IPS-18a (cell line): ENCODE measurements at regions not wholly inside any gene's neighbourhood (a gene's known extent, or its start where the extent isn't known, plus 50 kb on each side); places are given as distances from the start of the nearest gene placed in this dataset.

ENCODE experiments used
- H3K27ac ChIP-seq: one replicate; pipeline ENCODE4 v1.5.1; 2013; ENCODE audit warnings: low read length
- H3K27me3 ChIP-seq: one replicate; pipeline ENCODE4 v1.6.1; 2013; ENCODE audit warnings: mild to moderate bottlenecking, low read length; ENCODE audit not compliant: control insufficient read depth, insufficient read depth
- H3K36me3 ChIP-seq: one replicate; pipeline ENCODE4 v1.6.1; 2013; ENCODE audit warnings: low read depth, low read length; ENCODE audit not compliant: control insufficient read depth
- H3K4me1 ChIP-seq: one replicate; pipeline ENCODE4 v1.6.1; 2013; ENCODE audit warnings: low read depth, low read length; ENCODE audit not compliant: control insufficient read depth
- H3K4me3 ChIP-seq: one replicate; pipeline ENCODE4 v1.5.1; 2013; ENCODE audit warnings: low read length
- H3K9ac ChIP-seq: one replicate; pipeline ENCODE4 v1.6.1; 2013; ENCODE audit warnings: mild to moderate bottlenecking, low read length, moderate library complexity
- H3K9me3 ChIP-seq: one replicate; pipeline ENCODE4 v1.6.1; 2013; ENCODE audit warnings: low read depth, low read length; ENCODE audit not compliant: control insufficient read depth

DNA sequence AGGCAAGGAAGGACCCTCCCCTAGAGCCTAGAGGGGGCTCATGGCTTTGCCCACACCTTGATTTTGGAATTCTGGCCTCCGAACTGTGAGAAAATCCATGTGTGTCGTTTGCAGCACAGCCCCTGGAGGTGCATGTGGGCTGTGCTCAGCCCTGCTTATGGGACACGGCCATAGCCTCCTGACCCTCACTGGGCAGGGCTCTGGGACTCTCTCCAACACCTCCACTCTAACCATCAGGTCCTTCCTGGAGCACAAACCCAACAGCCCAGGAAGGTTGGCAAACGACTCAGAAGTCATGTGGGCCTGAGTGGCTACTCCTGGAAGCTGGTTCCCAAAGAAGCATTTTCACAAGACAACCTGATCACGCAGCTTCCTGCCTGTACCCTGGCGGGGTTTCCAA, 144.1 kb downstream of the CTTN start:
- Histone ChIP-seq H3K27me3 (no peaks in the 10 kb centered on the region), H3K4me1 (peaks cover 12% of the 10 kb centered on the region), H3K36me3 (no peaks in the 10 kb centered on the region), H3K27ac (no peak overlapping the region), H3K9ac (no peak overlapping the region), H3K4me3 (no peak overlapping the region), H3K9me3 (no peaks in the 10 kb centered on the region)

- H3K9ac ChIP-seq: no peak overlapping the region
- peaks cover 12% of the 10 kb centered on the region for H3K4me1 ChIP-seq
- no peaks in the 10 kb centered on the region for H3K9me3 ChIP-seq
- no peak overlapping the region for H3K4me3 ChIP-seq
- no peaks in the 10 kb centered on the region for H3K36me3 ChIP-seq
- H3K27ac ChIP-seq: no peak overlapping the region
- no peaks in the 10 kb centered on the region for H3K27me3 ChIP-seq
Observed at GRCh38 chr11:70542811-70543210, 144.5 kb downstream of the CTTN start.

- no peak overlapping the region for H3K4me3 ChIP-seq
- H3K27ac ChIP-seq: no peak overlapping the region
- no peak overlapping the region for H3K9ac ChIP-seq
- no peaks in the 10 kb centered on the region for H3K36me3 ChIP-seq
- H3K4me1 ChIP-seq: peaks cover 12% of the 10 kb centered on the region
- H3K9me3 ChIP-seq: no peaks in the 10 kb centered on the region
- no peaks in the 10 kb centered on the region for H3K27me3 ChIP-seq
Observed at GRCh38 chr11:70543611-70544010, 145.3 kb downstream of the CTTN start.

GRCh38 chr11:70544067-70544773, 145.9 kb downstream of the CTTN start:
- Histone ChIP-seq H3K36me3 (no peaks in the 10 kb centered on the region), H3K9ac (no peak overlapping the region), H3K4me3 (no peak overlapping the region), H3K27me3 (no peaks in the 10 kb centered on the region), H3K9me3 (no peaks in the 10 kb centered on the region), H3K4me1 (peaks cover 12% of the 10 kb centered on the region), H3K27ac (no peak overlapping the region)

DNA sequence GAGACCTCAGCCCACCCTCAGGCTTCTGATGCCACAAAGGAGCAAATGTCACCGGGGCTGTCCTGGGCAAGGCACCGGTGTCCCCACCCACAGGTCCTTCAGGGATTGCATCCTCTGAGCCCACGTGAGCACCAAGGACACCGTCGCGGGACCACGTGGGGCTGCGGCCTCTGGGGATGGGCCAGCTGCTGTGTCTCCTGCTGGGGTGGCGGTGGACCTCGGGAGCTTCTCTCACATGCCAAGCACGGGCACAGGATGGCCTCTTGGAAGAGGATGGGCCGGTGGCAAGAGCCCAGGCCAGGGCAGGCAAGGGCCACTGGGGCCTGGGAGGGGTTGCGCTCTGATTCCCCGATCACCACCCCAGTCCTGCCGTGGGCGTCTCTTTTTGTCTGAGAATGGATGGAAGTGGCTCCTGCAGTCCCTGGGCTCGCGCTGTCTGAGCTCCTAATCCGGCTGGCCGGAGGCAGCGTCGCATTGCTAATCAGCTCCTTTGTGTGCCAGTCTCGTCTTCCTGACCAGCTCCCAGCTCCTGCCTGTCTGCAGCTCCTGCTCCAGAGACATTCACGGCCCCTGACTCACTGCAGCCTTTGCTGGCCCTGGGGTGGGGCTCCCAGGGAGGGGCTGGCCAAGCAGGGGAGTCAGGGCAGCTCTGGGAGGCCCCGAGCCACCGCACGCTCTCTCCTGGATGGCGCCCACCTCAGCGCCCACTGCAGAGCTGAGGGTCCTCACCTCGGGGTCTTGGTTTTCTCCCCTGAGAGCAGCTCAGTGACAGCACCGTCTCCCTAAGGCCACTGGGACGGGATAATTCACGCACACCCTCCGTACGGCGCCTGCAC, 146.7 kb downstream of the CTTN start:
- no peak overlapping the region for H3K9ac ChIP-seq
- no peaks in the 10 kb centered on the region for H3K27me3 ChIP-seq
- H3K27ac ChIP-seq: no peak overlapping the region
- H3K36me3 ChIP-seq: no peaks in the 10 kb centered on the region
- H3K4me1 ChIP-seq: peaks cover 12% of the 10 kb centered on the region
- H3K4me3 ChIP-seq: no peak overlapping the region
- H3K9me3 ChIP-seq: no peaks in the 10 kb centered on the region

GRCh38 chr11:70545610-70545912, 147.2 kb downstream of the CTTN start:
- Histone ChIP-seq H3K4me1 (peaks cover 12% of the 10 kb centered on the region), H3K9ac (no peak overlapping the region), H3K4me3 (no peak overlapping the region), H3K9me3 (no peaks in the 10 kb centered on the region), H3K27me3 (no peaks in the 10 kb centered on the region), H3K27ac (no peak overlapping the region), H3K36me3 (no peaks in the 10 kb centered on the region)

GRCh38 chr11:70546191-70546940, 148.0 kb downstream of the CTTN start:
- Histone ChIP-seq H3K27ac (no peak overlapping the region), H3K9me3 (no peaks in the 10 kb centered on the region), H3K27me3 (no peaks in the 10 kb centered on the region), H3K9ac (no peak overlapping the region), H3K4me3 (no peak overlapping the region), H3K36me3 (no peaks in the 10 kb centered on the region), H3K4me1 (peaks cover 12% of the 10 kb centered on the region)

GRCh38 chr11:70547386-70547785, 149.1 kb downstream of the CTTN start:
- Histone ChIP-seq H3K9ac (no peak overlapping the region), H3K27ac (no peak overlapping the region), H3K4me3 (no peak overlapping the region), H3K9me3 (no peaks in the 10 kb centered on the region), H3K4me1 (peaks cover 12% of the 10 kb centered on the region), H3K27me3 (no peaks in the 10 kb centered on the region), H3K36me3 (no peaks in the 10 kb centered on the region)

DNA sequence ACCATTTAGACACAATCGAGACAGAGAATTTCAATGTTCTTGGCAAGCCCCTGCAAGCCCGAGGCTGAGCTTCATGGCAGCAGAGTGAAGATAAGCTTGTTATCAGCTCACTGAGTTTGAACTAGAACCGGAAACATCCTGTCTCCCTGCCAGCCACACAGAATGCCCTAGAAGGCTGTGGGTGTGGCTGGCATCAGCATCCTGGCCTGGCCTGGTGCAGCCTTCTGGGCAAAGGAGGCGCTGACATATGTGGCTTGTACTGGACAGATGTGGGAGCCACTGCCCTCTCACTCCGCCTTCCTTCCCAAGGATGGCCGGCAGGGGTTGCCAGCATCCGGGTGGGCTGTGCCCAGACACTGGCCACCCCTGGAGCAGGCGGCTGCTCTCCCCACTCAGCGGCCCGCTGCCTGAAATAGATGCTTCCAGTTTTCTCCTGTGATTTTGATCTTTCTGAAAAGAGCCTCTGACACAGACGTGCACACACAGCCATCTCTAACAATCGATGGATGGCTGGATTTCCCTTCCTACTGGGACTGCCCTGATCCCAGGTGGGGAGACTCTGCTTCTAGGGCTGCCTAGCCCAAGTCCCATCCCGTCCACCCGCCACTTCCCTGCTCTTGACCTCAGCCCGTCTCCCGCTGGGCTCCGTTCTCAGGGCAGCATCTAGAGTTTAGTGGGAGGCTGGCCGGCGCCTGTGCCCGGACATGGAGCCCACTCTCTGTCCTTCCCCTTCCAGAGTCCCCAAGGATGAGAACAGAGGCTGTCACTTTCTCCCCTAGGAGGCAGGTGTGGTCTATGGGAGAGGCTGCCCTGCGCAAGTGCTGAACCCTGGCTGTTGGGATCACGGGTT, 149.7 kb downstream of the CTTN start:
- H3K36me3 ChIP-seq: no peaks in the 10 kb centered on the region
- peaks cover 12% of the 10 kb centered on the region for H3K4me1 ChIP-seq
- no peaks in the 10 kb centered on the region for H3K9me3 ChIP-seq
- H3K4me3 ChIP-seq: no peak overlapping the region
- H3K9ac ChIP-seq: no peak overlapping the region
- no peaks in the 10 kb centered on the region for H3K27me3 ChIP-seq
- no peak overlapping the region for H3K27ac ChIP-seq

DNA sequence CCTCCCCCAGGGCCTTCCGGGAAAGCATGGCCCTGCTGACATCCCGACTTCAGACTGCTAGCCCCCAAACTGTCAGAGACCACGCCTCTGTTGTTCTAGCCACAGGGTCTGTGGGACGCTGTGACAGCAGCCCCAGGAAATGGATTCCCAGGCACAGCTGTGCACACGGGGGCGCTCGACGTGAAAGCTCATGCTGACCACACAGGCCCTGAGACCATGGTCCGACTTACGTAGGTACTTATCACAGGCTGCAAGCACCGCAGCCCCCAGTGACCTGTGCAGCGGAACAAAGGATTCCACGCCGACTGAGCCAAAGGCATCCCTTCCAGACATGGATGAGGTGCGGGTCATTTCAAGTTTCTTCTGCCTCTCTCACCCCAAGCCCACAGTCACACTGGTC, 150.6 kb downstream of the CTTN start:
- Histone ChIP-seq H3K9ac (no peak overlapping the region), H3K4me3 (no peak overlapping the region), H3K9me3 (no peaks in the 10 kb centered on the region), H3K4me1 (peaks cover 12% of the 10 kb centered on the region), H3K27ac (no peak overlapping the region), H3K27me3 (no peaks in the 10 kb centered on the region), H3K36me3 (no peaks in the 10 kb centered on the region)

DNA sequence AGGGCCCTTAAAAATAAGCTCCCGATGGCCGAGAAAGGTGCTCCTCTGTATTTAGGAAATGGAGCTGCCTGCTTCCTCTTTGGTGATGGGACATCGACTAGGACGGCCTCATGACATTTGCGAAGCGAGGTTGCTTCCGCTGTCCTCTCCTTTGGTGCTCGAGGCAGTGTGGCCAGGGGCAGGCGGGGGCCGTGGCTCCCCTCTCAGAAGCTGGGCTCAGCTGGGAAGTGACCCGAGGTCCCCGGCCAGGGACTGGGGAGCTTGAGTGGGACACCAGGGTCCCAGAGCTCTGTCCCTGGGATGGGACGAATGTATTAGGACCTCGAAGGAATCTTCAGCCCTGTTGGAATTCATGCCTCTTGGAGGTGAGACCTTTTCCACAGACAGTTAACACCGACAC, 151.1 kb downstream of the CTTN start:
- no peaks in the 10 kb centered on the region for H3K27me3 ChIP-seq
- H3K4me3 ChIP-seq: no peak overlapping the region
- no peaks in the 10 kb centered on the region for H3K36me3 ChIP-seq
- peaks cover 12% of the 10 kb centered on the region for H3K4me1 ChIP-seq
- no peak overlapping the region for H3K27ac ChIP-seq
- no peak overlapping the region for H3K9ac ChIP-seq
- no peaks in the 10 kb centered on the region for H3K9me3 ChIP-seq
